22Rv1 (cell line): ENCODE measurements at regions not wholly inside any gene's neighbourhood (a gene's known extent, or its start where the extent isn't known, plus 50 kb on each side); places are given as distances from the start of the nearest gene placed in this dataset.

Experiments
- CTCF ChIP-seq: fragments of 450-650 bp; IDR thresholded peaks from 2 replicates; pipeline ENCODE4 v1.5.1; 2017; ENCODE audit warnings: mild to moderate bottlenecking
- ZFX ChIP-seq: fragments of 450-650 bp; IDR thresholded peaks from 2 replicates; pipeline ENCODE4 v1.6.1; 2017; ENCODE audit warnings: antibody characterized with exemption, borderline replicate concordance

DNA sequence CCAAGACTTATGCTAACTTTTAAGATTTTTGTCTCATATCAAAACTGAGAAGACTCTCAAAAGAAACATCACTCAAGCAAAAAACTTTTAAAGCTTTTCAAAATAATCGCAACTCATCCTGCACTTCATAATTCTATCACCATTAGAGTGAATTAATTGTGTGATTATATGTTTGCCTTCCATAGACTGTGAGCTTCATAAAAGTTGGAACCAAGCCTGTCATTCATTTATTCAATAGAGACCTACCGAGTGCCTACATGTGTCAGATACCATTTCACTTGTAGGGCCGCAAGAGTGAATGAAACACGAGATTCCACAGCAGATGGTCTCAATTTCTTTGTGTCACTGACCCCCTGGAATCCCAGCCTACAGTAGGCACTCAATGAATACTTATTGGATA is 106.4 kb downstream of the RHOU start:
- no peak for TF ChIP-seq CTCF
- TF ChIP-seq ZFX = no peak
